HEK293 (cell line): ENCODE measurements at regions not wholly inside any gene's neighbourhood (a gene's known extent, or its start where the extent isn't known, plus 50 kb on each side); places are given as distances from the start of the nearest gene placed in this dataset.

Experiments
- CTCF ChIA-PET: fragments of 350-600 bp; formaldehyde crosslinking; extraction: SDS; loops from one replicate; lab custom pipeline; 2021; ENCODE audit warnings: antibody characterized with exemption; lab: Yijun Ruan, JAX
- POLR2A ChIA-PET: fragments of 300-600 bp; formaldehyde crosslinking; extraction: SDS; loops from one replicate; lab custom pipeline; 2020; ENCODE audit warnings: antibody characterized with exemption, inconsistent platforms; lab: Yijun Ruan, JAX
- H3K27ac ChIP-seq: fragments of 200-500 bp; sonication (Bioruptor generic); 2 replicates; pipeline ENCODE4 v1.5.1; 2014; ENCODE audit warnings: low read depth, low read length, control low read depth, inconsistent platforms; ENCODE audit errors: extremely low read depth
- H3K36me3 ChIP-seq, 2 experiments: fragments of 200-500 bp in 1 of 2; sonication (Bioruptor generic) in 1 of 2; 1 replicate in 1 of 2; 2 replicates in 1 of 2; pipeline ENCODE4 v1.5.1; 2014 to 2017; ENCODE audit warnings: inconsistent platforms in 2 of 2, low read length in 2 of 2; ENCODE audit not compliant: control insufficient read depth in 2 of 2, insufficient read depth in 1 of 2
- H3K4me1 ChIP-seq: fragments of 200-500 bp; sonication (Bioruptor generic); 2 replicates; pipeline ENCODE4 v1.5.1; 2014; ENCODE audit warnings: mild to moderate bottlenecking, low read length, inconsistent platforms; ENCODE audit not compliant: control insufficient read depth, insufficient read depth
- H3K4me3 ChIP-seq: 2 replicates; pipeline ENCODE4 v1.5.1; 2011; ENCODE audit warnings: low read depth, mild to moderate bottlenecking, control low read depth, low read length, moderate library complexity
- H3K9me3 ChIP-seq: fragments of 200-500 bp; sonication (Bioruptor generic); 2 replicates; pipeline ENCODE4 v1.5.1; 2014; ENCODE audit warnings: low read depth, low read length, inconsistent platforms; ENCODE audit not compliant: control insufficient read depth, insufficient read depth
- HOXD13 ChIP-seq: sonication (generic); formaldehyde crosslinking; IDR thresholded peaks from 2 replicates; pipeline ENCODE4 v1.8.0; 2022; ENCODE audit warnings: missing genetic modification reagents, borderline replicate concordance
- KLF9 ChIP-seq: fragments of 450-650 bp; formaldehyde crosslinking; IDR thresholded peaks from 2 replicates; pipeline ENCODE4 v1.5.1; 2016; ENCODE audit warnings: missing biosample characterization, missing genetic modification characterization, low read depth
- PRDM1 ChIP-seq: fragments of 450-650 bp; formaldehyde crosslinking; IDR thresholded peaks from 2 replicates; pipeline ENCODE4; 2016; ENCODE audit warnings: missing biosample characterization, missing genetic modification characterization
- SETDB1 ChIP-seq: IDR thresholded peaks from one replicate; pipeline ENCODE4 v1.6.1; 2017; ENCODE audit warnings: mild to moderate bottlenecking, low read length, moderate library complexity, mixed read lengths; ENCODE audit not compliant: insufficient read length
- TCF7L2 ChIP-seq: IDR thresholded peaks from 2 replicates; pipeline ENCODE4 v1.6.1; 2011; ENCODE audit warnings: low read depth, mild to moderate bottlenecking, inconsistent platforms, low read length, moderate library complexity, borderline replicate concordance
- YY1 ChIP-seq: fragments of 450-650 bp; formaldehyde crosslinking; IDR thresholded peaks from 2 replicates; pipeline ENCODE4 v1.5.1; 2018; ENCODE audit warnings: missing biosample characterization, missing genetic modification characterization
- ZBTB17 ChIP-seq: fragments of 450-650 bp; formaldehyde crosslinking; IDR thresholded peaks from 2 replicates; pipeline ENCODE4 v1.5.1; 2016; ENCODE audit warnings: missing biosample characterization, missing genetic modification characterization
- ZEB2 ChIP-seq: fragments of 450-650 bp; formaldehyde crosslinking; IDR thresholded peaks from 2 replicates; pipeline ENCODE4 v1.5.1; 2016; ENCODE audit warnings: missing biosample characterization, missing genetic modification characterization
- ZFP3 ChIP-seq: fragments of 450-650 bp; formaldehyde crosslinking; IDR thresholded peaks from 2 replicates; pipeline ENCODE4 v1.5.1; 2016; ENCODE audit warnings: low read depth, missing biosample characterization, missing genetic modification characterization
- ZNF112 ChIP-seq: fragments of 450-650 bp; formaldehyde crosslinking; IDR thresholded peaks from 2 replicates; pipeline ENCODE4 v1.5.0; 2017; ENCODE audit warnings: missing biosample characterization, missing genetic modification characterization
- ZNF114 ChIP-seq: fragments of 450-650 bp; formaldehyde crosslinking; IDR thresholded peaks from 2 replicates; pipeline ENCODE4 v1.5.0; 2017; ENCODE audit warnings: missing biosample characterization, missing genetic modification characterization
- ZNF140 ChIP-seq: fragments of 450-650 bp; formaldehyde crosslinking; IDR thresholded peaks from 2 replicates; pipeline ENCODE4 v1.5.1; 2016; ENCODE audit warnings: missing biosample characterization, missing genetic modification characterization
- ZNF16 ChIP-seq: fragments of 450-650 bp; formaldehyde crosslinking; IDR thresholded peaks from 2 replicates; pipeline ENCODE4 v1.5.1; 2016; ENCODE audit warnings: low read depth, missing biosample characterization, missing genetic modification characterization
- ZNF2 ChIP-seq: fragments of 450-650 bp; formaldehyde crosslinking; IDR thresholded peaks from 2 replicates; pipeline ENCODE4 v1.5.1; 2016; ENCODE audit warnings: missing biosample characterization, missing genetic modification characterization
- ZNF311 ChIP-seq: fragments of 450-650 bp; formaldehyde crosslinking; IDR thresholded peaks from 2 replicates; pipeline ENCODE4 v1.5.1; 2017; ENCODE audit warnings: missing biosample characterization, missing genetic modification characterization, borderline replicate concordance
- ZNF341 ChIP-seq: fragments of 450-650 bp; formaldehyde crosslinking; IDR thresholded peaks from 2 replicates; pipeline ENCODE4; 2016; ENCODE audit warnings: low read depth, missing biosample characterization, missing genetic modification characterization
- ZNF350 ChIP-seq: fragments of 450-650 bp; formaldehyde crosslinking; IDR thresholded peaks from 2 replicates; pipeline ENCODE4 v1.5.0; 2017; ENCODE audit warnings: missing biosample characterization, mild to moderate bottlenecking, missing genetic modification characterization
- ZNF423 ChIP-seq: fragments of 450-650 bp; formaldehyde crosslinking; IDR thresholded peaks from 2 replicates; pipeline ENCODE4 v1.5.1; 2016; ENCODE audit warnings: missing biosample characterization, missing genetic modification characterization
- ZNF501 ChIP-seq: fragments of 450-650 bp; formaldehyde crosslinking; IDR thresholded peaks from 2 replicates; pipeline ENCODE4 v1.5.1; 2016; ENCODE audit warnings: missing biosample characterization, missing genetic modification characterization
- ZNF521 ChIP-seq: fragments of 450-650 bp; formaldehyde crosslinking; IDR thresholded peaks from 2 replicates; pipeline ENCODE4 v1.5.1; 2017; ENCODE audit warnings: missing biosample characterization, mild to moderate bottlenecking, missing genetic modification characterization
- ZNF621 ChIP-seq: fragments of 450-650 bp; formaldehyde crosslinking; IDR thresholded peaks from 2 replicates; pipeline ENCODE4 v1.5.1; 2017; ENCODE audit warnings: missing biosample characterization, missing genetic modification characterization
- ZNF76 ChIP-seq: fragments of 450-650 bp; formaldehyde crosslinking; IDR thresholded peaks from 2 replicates; pipeline ENCODE4; 2016; ENCODE audit warnings: low read depth, missing biosample characterization, missing genetic modification characterization, borderline replicate concordance
- ZNF768 ChIP-seq: fragments of 450-650 bp; formaldehyde crosslinking; IDR thresholded peaks from 2 replicates; pipeline ENCODE4 v1.5.1; 2018; ENCODE audit warnings: missing biosample characterization, mild to moderate bottlenecking, missing genetic modification characterization
- ZNF792 ChIP-seq: fragments of 450-650 bp; formaldehyde crosslinking; IDR thresholded peaks from 2 replicates; pipeline ENCODE4 v1.5.1; 2016; ENCODE audit warnings: missing biosample characterization, missing genetic modification characterization
- ZNF830 ChIP-seq: fragments of 450-650 bp; IDR thresholded peaks from 2 replicates; pipeline ENCODE4 v1.5.0; 2018; ENCODE audit warnings: missing biosample characterization, missing genetic modification characterization, low read depth, mild to moderate bottlenecking, moderate library complexity
- TF ChIP-seq, protein P1 (sequence below): fragments of 450-650 bp; formaldehyde crosslinking; IDR thresholded peaks from 2 replicates; pipeline ENCODE4 v1.5.1; 2017; ENCODE audit warnings: missing biosample characterization, missing genetic modification characterization

- ChIA-PET POLR2A (no interaction called here), CTCF (interaction anchor here (0.7 kb wide), 1 partner anchor 220 kb away, joined by 3 read pairs; no protein-coding TSS in a partner anchor)
- no peaks in the 10 kb centered on the region for H3K9me3 ChIP-seq
- TF ChIP-seq ZNF140 (tag by site-specific recombination) = no peak
- H3K4me1 ChIP-seq = peaks cover 5% of the 10 kb centered on the region; the same call in 1 of the 2 replicates
- H3K36me3 ChIP-seq = no peaks in the 10 kb centered on the region
- H3K4me3 ChIP-seq = no peak overlapping the region
- no peak overlapping the region for H3K27ac ChIP-seq
Measured at GRCh38 chr9:115925424-115925823, 228.2 kb upstream of the PAPPA start.

DNA sequence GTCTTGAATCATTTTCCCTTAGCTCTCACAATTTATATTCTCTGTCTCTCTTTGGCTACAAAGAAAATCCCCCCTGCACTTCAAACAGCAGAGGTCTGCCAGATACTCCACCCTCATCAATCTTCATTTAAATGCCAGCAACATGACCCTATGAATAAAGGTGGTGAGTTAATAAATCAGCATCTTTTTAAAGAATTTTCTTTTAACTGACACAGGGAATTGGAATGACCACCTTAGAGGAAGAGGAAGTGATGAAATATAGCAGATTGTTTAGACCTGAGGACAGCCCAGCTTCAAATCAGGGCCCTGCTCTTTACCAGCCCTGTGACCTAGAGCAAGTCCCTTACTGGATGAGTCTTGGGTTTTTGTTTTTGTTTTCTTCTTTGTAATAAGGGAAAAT is 223.1 kb upstream of the PAPPA start:
- no peak overlapping the region for H3K27ac ChIP-seq
- no peaks in the 10 kb centered on the region for H3K4me1 ChIP-seq
- CTCF ChIA-PET = no interaction called here
- H3K4me3 ChIP-seq = no peak overlapping the region
- POLR2A ChIA-PET = no interaction called here
- no peaks in the 10 kb centered on the region for H3K36me3 ChIP-seq
- TF ChIP-seq ZNF341 (tag by site-specific recombination) (no peak), ZEB2 (tag by site-specific recombination) (no peak), ZNF112 (no peak), YY1 (tag by site-specific recombination) (no peak), TCF7L2 (no peak), ZNF350 (tag by site-specific recombination) (no peak), ZNF16 (tag by site-specific recombination) (no peak), ZNF76 (no peak)
- TF ChIP-seq, protein P1, sequence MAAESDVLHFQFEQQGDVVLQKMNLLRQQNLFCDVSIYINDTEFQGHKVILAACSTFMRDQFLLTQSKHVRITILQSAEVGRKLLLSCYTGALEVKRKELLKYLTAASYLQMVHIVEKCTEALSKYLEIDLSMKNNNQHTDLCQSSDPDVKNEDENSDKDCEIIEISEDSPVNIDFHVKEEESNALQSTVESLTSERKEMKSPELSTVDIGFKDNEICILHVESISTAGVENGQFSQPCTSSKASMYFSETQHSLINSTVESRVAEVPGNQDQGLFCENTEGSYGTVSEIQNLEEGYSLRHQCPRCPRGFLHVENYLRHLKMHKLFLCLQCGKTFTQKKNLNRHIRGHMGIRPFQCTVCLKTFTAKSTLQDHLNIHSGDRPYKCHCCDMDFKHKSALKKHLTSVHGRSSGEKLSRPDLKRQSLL = no peak
- H3K9me3 ChIP-seq = no peaks in the 10 kb centered on the region

GRCh38 chr9:115938479-115938878 is 215.1 kb upstream of the PAPPA start:
- Histone ChIP-seq H3K9me3 (no peaks in the 10 kb centered on the region), H3K4me1 (no peaks in the 10 kb centered on the region), H3K27ac (no peak overlapping the region), H3K36me3 (no peaks in the 10 kb centered on the region), H3K4me3 (no peak overlapping the region)
- no peak for TF ChIP-seq KLF9 (tag by site-specific recombination)
- TF ChIP-seq ZNF768 = no peak
- no peak for TF ChIP-seq ZNF112
- TF ChIP-seq ZNF114 (tag by site-specific recombination) = no peak
- no peak for TF ChIP-seq ZNF501 (tag by site-specific recombination)
- no peak for TF ChIP-seq ZNF16 (tag by site-specific recombination)
- TF ChIP-seq ZNF423 (tag by site-specific recombination) = no peak
- no peak for TF ChIP-seq PRDM1 (tag by site-specific recombination)
- TF ChIP-seq ZFP3 = no peak
- TF ChIP-seq HOXD13 = no peak
- no peak for TF ChIP-seq SETDB1
- no peak for TF ChIP-seq ZNF311 (tag by site-specific recombination)
- ChIA-PET POLR2A (no interaction called here), CTCF (interaction anchor here (1.1 kb wide), 1 partner anchor 345 kb away, joined by 4 read pairs; no protein-coding TSS in a partner anchor)

GRCh38 chr9:115939065-115939765 is 214.4 kb upstream of the PAPPA start:
- ChIA-PET CTCF (no interaction called here), POLR2A (no interaction called here)
- Histone ChIP-seq H3K36me3 (no peaks in the 10 kb centered on the region), H3K27ac (no peak overlapping the region), H3K4me1 (no peaks in the 10 kb centered on the region), H3K4me3 (no peak overlapping the region), H3K9me3 (no peaks in the 10 kb centered on the region)
- TF ChIP-seq ZBTB17 (tag by site-specific recombination) (no peak), ZNF792 (tag by site-specific recombination) (no peak), ZNF341 (tag by site-specific recombination) (no peak), ZNF521 (tag by site-specific recombination) (no peak), ZNF2 (tag by site-specific recombination) (no peak), ZNF621 (no peak), ZNF830 (tag by site-specific recombination) (no peak)
